SK-N-SH treated with all-trans-retinoic acid at 6 μM for 48 hours (cell line): ENCODE measurements at regions not wholly inside any gene's neighbourhood (a gene's known extent, or its start where the extent isn't known, plus 50 kb on each side); places are given as distances from the start of the nearest gene placed in this dataset.

ENCODE experiments used
- BACH2 ChIP-seq: fragments of 250-450 bp; sonication (Bioruptor Pico); IDR thresholded peaks from 2 replicates; pipeline ENCODE4 v1.9.0; 2021; ENCODE audit warnings: mild to moderate bottlenecking, borderline replicate concordance
- PATZ1 ChIP-seq: fragments of 250-450 bp; sonication (Bioruptor Pico); IDR thresholded peaks from 2 replicates; pipeline ENCODE4 v1.8.0; 2020; ENCODE audit warnings: mild to moderate bottlenecking, moderate library complexity, borderline replicate concordance

GRCh38 chr1:218517459-218517858 is 172.3 kb downstream of the TGFB2 start:
- no peak for TF ChIP-seq BACH2
- TF ChIP-seq PATZ1 (CRISPR knock-in tag): no peak
